ENCODE measurements at regions not wholly inside any gene's neighbourhood (a gene's known extent, or its start where the extent isn't known, plus 50 kb on each side); places are given as distances from the start of the nearest gene placed in this dataset.

DNA sequence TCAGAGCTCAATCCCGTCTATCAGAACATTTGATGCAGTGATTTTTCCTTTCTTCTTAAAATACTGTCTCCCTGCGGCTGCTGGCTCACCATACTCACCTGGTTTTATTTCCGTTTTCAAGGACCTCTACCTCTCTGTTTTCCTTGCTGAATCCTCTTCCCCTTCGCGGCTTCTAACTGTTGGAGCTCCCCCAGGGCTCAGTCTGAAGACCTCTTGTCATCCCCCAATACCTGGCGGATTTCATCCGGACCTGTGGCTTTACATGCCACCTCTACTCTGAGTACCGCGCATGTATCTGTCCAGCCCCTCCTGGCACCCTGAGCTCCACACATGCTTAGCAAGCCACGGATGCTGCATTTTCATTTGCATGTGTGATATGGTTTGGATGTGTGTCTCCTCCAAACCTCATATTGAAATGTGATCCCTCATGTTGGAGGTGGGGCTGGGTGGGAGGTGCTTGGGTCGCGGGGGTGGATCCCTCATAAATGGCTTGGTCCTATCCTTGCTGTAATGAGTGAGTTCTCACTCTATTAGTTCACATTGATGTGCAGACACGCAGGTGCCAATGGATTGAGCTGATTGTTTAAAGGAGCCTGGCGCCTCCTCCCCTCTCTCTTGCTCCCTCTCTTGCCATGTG lies 106.2 kb upstream of the LSM14A start:
- TF ChIP-seq, protein P1, sequence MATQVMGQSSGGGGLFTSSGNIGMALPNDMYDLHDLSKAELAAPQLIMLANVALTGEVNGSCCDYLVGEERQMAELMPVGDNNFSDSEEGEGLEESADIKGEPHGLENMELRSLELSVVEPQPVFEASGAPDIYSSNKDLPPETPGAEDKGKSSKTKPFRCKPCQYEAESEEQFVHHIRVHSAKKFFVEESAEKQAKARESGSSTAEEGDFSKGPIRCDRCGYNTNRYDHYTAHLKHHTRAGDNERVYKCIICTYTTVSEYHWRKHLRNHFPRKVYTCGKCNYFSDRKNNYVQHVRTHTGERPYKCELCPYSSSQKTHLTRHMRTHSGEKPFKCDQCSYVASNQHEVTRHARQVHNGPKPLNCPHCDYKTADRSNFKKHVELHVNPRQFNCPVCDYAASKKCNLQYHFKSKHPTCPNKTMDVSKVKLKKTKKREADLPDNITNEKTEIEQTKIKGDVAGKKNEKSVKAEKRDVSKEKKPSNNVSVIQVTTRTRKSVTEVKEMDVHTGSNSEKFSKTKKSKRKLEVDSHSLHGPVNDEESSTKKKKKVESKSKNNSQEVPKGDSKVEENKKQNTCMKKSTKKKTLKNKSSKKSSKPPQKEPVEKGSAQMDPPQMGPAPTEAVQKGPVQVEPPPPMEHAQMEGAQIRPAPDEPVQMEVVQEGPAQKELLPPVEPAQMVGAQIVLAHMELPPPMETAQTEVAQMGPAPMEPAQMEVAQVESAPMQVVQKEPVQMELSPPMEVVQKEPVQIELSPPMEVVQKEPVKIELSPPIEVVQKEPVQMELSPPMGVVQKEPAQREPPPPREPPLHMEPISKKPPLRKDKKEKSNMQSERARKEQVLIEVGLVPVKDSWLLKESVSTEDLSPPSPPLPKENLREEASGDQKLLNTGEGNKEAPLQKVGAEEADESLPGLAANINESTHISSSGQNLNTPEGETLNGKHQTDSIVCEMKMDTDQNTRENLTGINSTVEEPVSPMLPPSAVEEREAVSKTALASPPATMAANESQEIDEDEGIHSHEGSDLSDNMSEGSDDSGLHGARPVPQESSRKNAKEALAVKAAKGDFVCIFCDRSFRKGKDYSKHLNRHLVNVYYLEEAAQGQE (IDR thresholded peaks at IDR 0.05; ENCODE audit: insufficient read depth in 1 of 2, low read depth in 2 of 2, low read length in 2 of 2) = no peak
- TF ChIP-seq SIN3A (IDR thresholded peaks at IDR 0.05; ENCODE audit: borderline replicate concordance, insufficient read depth, low read length) (no peak), TAF1 (IDR thresholded peaks at IDR 0.05; ENCODE audit: borderline replicate concordance, insufficient read depth, low read length) (no peak), POLR2AphosphoS5 (IDR thresholded peaks at IDR 0.05; ENCODE audit: low read depth, low read length) (no peak), FOXP2 (optimal IDR thresholded peaks at IDR 0.05; ENCODE audit: borderline replicate concordance, extremely low read depth, extremely low read length, insufficient read depth) (no peak)
